ENCODE measurements at regions not wholly inside any gene's neighbourhood (a gene's known extent, or its start where the extent isn't known, plus 50 kb on each side); places are given as distances from the start of the nearest gene placed in this dataset.

DNA sequence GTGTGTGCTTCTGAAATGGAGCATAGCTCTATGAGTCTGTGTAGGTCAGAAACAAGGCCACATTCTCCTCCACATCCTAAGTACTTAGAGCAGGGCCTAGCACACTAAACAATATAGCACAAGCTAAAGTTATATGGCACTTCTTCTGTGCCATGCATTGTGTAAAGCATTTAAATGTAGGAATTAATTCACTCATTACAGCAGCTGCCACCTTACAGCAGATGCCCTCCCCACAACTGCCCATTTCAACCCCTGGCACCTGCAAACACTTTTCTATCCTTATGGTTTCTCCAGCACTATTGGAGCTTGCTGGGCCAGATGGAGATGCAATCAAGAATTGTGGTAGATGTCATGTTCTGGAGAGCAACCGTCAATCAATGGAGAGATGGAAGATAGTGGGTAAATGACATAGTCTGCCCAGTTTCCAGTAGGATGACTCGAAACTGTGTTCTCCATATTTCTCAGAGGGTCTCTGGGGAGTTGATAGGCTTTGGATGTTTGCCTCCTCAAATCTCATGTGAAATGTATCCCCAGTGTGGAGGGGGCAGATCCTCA is 373.7 kb downstream of the DOK5 start:
- Histone ChIP-seq H3K4me3 (no peak overlapping the region), H3K27me3 (replicated peaks; ENCODE audit: insufficient read depth) (no peaks in the 10 kb centered on the region), H3K27ac (no peak overlapping the region), H3K4me1 (ENCODE audit: control insufficient read depth in 1 of 2, low read depth in 2 of 2) (no peaks in the 10 kb centered on the region), H3K9me3 (no peaks in the 10 kb centered on the region), H3K36me3 (no peaks in the 10 kb centered on the region)
- ATAC-seq (ENCODE audit: insufficient number of reproducible peaks, low FRiP score, low read depth) (no peak), DNase-seq (ENCODE audit: low spot score) (no peak)
- TF ChIP-seq, protein P1, sequence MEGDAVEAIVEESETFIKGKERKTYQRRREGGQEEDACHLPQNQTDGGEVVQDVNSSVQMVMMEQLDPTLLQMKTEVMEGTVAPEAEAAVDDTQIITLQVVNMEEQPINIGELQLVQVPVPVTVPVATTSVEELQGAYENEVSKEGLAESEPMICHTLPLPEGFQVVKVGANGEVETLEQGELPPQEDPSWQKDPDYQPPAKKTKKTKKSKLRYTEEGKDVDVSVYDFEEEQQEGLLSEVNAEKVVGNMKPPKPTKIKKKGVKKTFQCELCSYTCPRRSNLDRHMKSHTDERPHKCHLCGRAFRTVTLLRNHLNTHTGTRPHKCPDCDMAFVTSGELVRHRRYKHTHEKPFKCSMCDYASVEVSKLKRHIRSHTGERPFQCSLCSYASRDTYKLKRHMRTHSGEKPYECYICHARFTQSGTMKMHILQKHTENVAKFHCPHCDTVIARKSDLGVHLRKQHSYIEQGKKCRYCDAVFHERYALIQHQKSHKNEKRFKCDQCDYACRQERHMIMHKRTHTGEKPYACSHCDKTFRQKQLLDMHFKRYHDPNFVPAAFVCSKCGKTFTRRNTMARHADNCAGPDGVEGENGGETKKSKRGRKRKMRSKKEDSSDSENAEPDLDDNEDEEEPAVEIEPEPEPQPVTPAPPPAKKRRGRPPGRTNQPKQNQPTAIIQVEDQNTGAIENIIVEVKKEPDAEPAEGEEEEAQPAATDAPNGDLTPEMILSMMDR (IDR thresholded peaks at IDR 0.05), result no peak

DNA sequence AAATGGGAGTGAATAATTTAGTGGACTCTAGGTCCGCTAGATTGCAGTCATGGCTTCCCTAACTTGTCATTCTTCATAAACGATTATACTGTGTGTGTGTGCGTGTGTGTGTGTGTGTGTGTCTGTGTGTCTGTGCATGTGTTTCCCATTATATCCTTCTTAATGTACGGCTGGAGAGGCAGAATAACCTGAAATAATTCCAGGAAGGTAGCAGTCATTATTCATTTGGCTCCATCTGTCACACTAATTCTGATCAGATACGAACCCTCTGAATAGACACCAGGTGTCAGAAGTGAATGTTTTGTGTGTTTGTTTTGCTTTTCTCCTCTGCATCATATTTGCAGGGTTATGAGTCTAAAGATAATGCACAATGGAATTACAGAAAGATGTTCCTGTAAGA is 372.9 kb downstream of the DOK5 start:
- ATAC-seq (ENCODE audit: insufficient number of reproducible peaks, low FRiP score, low read depth), result no peak
- TF ChIP-seq, protein P1 (IDR thresholded peaks at IDR 0.05), result no peak
- no peaks in the 10 kb centered on the region for H3K27me3 ChIP-seq (replicated peaks; ENCODE audit: insufficient read depth)

DNA sequence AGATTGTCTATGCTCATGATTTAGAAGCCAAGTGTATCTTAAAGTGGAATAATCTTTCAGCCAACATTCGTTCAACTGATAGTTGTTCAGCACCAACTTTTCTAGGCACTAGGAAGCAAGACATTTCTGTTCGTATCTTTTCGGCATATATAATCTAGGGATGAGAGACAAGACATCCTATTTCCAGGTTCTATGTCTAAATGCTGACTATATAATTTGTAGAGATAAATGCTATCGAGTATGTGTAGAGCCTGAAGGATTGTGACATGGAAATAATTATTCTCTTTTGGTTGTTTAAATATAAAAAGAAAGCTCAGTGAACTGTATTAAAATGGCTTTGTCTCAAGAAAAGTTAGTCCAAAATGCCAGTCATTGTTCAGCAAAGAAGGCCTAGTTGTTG is 371.6 kb downstream of the DOK5 start:
- Histone ChIP-seq H3K27ac (no peak overlapping the region), H3K36me3 (no peaks in the 10 kb centered on the region), H3K4me3 (no peak overlapping the region), H3K27me3 (replicated peaks; ENCODE audit: insufficient read depth) (no peaks in the 10 kb centered on the region), H3K4me1 (ENCODE audit: control insufficient read depth in 1 of 2, low read depth in 2 of 2) (no peaks in the 10 kb centered on the region), H3K9me3 (no peaks in the 10 kb centered on the region)
- DNase-seq (ENCODE audit: low spot score), result no peak
- TF ChIP-seq, protein P1 (IDR thresholded peaks at IDR 0.05), result no peak
- ATAC-seq (ENCODE audit: insufficient number of reproducible peaks, low FRiP score, low read depth), result no peak

More for the DNA sequence above, 372.9 kb downstream of the DOK5 start:
- Histone ChIP-seq H3K4me1 (ENCODE audit: control insufficient read depth in 1 of 2, low read depth in 2 of 2) (no peaks in the 10 kb centered on the region), H3K9me3 (no peaks in the 10 kb centered on the region), H3K4me3 (no peak overlapping the region), H3K36me3 (no peaks in the 10 kb centered on the region), H3K27ac (no peak overlapping the region)
- DNase-seq (ENCODE audit: low spot score), result no peak

DNA sequence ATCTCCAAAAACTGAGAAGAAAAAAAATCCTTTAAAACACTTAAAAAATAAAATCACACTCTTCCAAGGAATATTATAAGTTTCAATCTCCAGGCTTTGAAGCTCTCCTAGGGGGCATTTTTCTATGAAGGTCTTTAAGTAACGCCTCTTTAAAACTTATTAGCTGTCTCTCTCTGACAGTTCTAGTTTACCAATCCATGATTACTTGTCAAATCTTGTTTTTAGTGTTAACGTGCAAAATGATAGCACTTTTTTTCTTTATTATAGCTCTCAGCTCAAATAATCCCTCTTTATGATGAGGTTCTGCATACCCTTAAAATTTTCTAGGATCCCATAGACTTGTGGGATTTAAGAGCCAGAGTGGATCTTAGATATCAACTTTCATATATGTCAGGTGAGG is 369.0 kb downstream of the DOK5 start:
- no peak for ATAC-seq (ENCODE audit: insufficient number of reproducible peaks, low FRiP score, low read depth)
- no peaks in the 10 kb centered on the region for H3K9me3 ChIP-seq
- no peak overlapping the region for H3K4me3 ChIP-seq
- TF ChIP-seq, protein P1 (IDR thresholded peaks at IDR 0.05), result no peak
- H3K36me3 ChIP-seq, result no peaks in the 10 kb centered on the region
- no peak overlapping the region for H3K27ac ChIP-seq
- no peak for DNase-seq (ENCODE audit: low spot score)
- no peaks in the 10 kb centered on the region for H3K27me3 ChIP-seq (replicated peaks; ENCODE audit: insufficient read depth)
- H3K4me1 ChIP-seq (ENCODE audit: control insufficient read depth in 1 of 2, low read depth in 2 of 2), result no peaks in the 10 kb centered on the region

DNA sequence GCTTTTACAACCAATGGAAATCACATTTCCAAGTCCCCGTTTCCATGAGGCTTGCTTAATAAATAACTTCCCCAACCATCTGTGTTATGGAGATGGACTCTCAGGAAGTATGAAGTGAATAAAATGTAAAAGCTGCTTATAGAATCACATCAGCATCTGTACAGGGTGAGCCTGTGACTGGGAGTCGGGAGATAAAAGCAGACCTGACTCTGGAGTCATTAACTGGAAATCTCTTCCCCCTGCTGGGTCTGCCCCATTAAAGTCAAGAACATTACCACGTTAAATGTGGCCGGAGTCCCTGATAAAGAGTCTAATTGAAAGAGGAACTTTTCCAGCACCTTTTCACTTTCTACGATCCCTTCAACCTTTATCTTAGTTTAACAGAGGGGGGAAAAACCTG is 368.5 kb downstream of the DOK5 start:
- Histone ChIP-seq H3K27ac (no peak overlapping the region), H3K4me1 (ENCODE audit: control insufficient read depth in 1 of 2, low read depth in 2 of 2) (no peaks in the 10 kb centered on the region), H3K9me3 (no peaks in the 10 kb centered on the region), H3K4me3 (no peak overlapping the region), H3K36me3 (no peaks in the 10 kb centered on the region), H3K27me3 (replicated peaks; ENCODE audit: insufficient read depth) (no peaks in the 10 kb centered on the region)
- ATAC-seq (ENCODE audit: insufficient number of reproducible peaks, low FRiP score, low read depth) (no peak), DNase-seq (ENCODE audit: low spot score) (no peak)
- TF ChIP-seq, protein P1 (IDR thresholded peaks at IDR 0.05), result no peak
